ENCODE measurements at regions not wholly inside any gene's neighbourhood (a gene's known extent, or its start where the extent isn't known, plus 50 kb on each side); places are given as distances from the start of the nearest gene placed in this dataset.
"Not testable (repeated sequence)": the region's sequence is repeated elsewhere in the genome, so short reads cannot be mapped to it uniquely, and the experiment has no call there.

DNA sequence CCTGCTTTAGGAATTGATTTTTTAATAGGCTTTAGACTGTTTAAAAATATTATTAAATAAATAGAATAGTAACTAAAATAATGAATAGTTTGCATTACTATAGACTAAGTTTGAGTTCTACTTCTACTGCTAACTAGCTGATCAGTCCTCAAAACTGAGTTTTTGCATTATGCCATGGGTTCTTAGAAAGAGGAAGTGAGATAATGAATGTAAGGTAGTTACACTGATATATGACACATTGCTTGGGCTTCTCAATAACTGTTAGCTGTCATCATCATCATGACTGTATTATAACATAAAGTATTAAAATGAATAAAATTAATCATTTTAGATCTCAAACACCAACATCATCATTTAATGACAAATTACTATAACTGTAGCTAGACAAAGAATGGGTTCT, 949.7 kb downstream of the TRHDE start:
- no peak for DNase-seq

DNA sequence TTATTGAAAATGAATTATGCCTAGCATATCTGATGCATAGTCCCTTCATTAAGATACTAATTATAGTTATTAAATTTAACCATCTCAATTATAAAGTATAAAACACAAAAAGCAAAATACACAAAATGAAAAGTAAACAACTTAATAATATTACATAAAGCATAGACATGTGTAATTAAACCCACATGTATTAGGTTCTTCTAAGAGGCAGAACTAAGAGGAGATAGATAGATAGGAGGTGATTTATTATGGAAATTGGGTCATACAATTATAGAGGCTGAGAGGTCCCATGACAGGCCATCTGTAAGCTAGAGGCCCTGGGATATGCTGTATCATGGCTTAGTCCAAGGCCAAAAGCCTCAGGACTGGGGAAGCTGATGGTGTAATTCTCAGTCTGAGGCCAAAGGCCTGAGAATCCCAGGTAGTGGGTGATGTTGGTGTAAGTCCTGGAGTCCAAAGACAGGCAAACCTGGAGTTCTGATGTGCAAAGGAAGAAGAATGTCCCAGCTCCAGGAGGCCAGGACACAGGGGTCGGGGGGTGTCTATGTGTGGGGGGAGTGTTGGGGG, 953.3 kb downstream of the TRHDE start:
- DNase-seq, result no peak

DNA sequence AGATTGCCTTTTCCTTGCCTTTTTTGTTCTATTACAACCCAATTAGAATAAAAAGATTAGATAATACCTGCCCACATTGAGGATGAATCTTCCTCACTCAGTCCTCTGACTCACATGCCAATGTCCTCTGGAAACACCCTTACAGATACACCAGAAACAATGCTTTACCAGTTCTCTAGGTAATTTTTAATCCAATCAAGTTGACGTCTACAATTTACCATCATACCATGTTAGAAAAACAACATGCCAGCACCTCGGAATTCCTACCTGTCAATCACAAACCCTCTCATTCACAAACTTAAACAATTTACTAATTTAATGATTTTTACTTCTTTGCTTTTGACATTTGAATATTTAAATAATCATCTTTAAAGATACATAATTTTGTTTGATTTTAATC, 953.8 kb downstream of the TRHDE start:
- no peak for DNase-seq

DNA sequence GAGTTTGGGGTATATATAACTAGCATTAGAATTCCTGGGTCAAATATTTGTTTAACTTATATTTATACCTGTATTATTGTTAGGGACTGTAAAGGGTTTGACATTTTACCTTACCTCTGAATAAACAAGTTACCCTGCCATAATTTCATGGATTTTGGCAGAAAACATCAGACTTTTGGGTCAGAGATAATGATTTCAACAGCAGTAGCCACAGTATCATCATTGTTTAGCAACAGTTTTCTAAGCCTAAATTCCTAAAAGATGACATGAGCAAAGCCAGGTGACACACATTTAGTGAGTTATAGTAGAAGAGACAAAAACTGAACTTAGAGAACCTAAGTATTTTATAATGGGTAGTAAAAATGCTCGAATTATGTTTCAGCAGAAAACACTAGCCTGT, 954.4 kb downstream of the TRHDE start:
- DNase-seq, result no peak

DNA sequence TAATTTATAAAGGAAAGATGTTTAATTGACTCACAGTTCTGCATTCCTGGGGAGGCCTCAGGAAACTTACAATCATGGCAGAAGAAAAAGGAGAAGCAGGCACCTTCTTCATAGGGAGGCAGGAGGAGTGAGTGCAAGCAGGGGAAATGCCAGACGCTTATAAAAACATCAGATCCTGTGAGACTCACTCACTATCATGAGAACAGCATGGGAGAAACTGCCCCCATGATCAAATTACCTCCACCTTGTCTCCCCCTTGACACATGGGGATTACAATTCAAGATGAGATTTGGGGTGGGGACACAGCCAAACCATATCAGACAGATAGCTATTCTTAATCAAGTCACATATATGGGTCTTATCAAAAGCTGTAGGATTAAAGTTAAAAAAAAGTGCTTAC, 956.7 kb downstream of the TRHDE start:
- not testable (repeated sequence) for DNase-seq

DNA sequence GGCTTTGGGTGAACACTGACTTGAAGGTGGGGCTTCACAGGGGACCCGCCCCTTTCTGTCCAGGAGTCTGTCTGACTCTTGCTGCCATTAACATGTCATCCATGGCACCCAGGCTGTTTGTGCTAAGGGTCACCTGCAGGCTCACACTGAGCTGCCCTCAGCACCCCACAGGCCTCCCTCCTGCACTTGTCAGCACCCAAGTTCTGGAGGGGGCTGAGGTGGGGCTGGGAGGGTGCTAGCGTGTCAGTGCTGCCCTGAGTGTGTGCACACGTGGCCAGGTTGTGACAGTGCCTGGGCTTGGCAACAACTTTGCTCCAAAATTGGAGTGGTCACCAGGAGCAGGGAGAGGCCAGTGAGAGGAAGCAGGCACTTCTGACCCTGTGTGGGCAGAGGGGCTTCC, 963.2 kb downstream of the TRHDE start:
- no peak for DNase-seq

DNA sequence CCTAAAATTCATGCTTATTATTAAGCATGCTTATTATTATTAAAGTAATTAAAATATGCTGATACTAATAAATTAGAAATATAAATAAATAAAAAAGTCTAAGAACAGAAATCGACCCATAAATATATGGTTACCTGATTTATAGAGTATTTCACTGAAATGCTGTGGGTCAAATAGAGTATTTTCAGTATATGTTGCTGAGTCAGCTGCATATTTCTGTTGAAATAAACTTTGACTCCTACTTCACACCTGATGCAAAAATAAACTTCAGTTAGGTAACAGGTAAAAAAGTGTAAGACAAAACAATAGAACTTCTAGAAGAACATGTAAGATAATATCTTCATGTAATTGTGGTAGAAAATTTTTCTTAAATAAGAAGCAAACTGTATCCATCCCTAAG, 967.9 kb downstream of the TRHDE start:
- no peak for DNase-seq

DNA sequence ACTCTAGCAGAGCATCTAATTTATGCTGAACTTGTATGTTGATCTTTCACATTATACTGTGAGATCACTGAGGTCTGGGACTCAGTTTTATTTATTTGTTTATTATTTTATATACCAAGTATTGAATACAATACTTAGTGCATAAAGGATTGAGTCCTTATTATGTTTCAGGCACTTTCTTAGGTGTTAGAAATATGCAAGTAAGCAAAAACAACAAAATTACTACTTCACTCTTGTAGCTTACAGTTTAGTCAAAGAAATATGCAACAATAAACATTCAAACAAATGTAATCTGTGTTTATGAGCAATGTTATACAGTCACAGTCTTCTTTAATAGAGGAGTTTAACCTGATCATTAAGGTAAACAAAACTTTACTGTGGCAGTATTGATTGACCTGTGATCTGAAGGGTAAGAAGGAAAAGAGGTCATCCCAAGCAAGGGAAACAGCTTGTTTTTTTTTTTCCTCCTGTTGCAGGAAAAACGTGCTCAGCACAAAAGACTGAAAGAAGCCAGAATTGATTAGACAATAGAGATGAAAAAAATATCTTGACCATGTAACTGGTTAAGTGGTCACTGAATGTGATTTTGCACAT, 990.7 kb downstream of the TRHDE start:
- no peak for DNase-seq

DNA sequence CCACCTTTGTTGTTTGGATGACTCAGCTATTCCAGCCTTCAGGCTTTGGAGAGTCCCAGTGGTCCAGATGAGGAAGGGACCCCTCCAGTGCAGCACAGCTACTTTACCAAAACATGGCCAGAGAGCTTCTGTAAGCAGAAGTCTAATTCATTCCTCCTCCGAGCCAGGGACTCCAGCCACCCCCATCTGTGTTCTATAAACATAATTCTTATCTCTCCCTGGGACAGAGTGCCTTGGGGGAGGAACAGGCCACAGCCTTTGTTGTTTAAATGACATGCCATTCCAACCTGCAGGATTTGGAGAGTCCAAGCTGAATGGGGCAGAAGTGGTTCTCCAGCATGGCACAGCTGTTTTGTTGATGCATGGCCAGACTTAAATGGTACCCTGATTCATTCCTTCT, 994.0 kb downstream of the TRHDE start:
- no peak for DNase-seq

DNA sequence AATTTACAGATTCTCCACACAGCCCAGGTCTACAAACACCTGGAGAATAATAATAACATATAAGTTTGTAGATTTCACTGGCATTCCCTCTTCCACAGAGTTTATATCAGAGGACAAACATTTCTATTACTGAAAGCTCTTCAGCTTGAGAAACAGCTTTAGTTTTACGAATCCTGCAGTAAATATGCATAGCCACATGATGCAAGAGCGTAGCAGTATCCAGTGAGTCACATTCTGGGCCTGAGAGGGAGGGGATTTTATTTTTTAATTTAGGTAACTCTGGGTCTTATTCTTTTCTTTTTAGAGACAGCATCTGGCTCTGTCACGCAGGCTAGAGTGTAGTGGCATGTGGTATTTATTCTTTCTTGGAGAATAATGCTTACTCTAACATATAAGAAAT, 1002.8 kb downstream of the TRHDE start:
- no peak for DNase-seq

DNA sequence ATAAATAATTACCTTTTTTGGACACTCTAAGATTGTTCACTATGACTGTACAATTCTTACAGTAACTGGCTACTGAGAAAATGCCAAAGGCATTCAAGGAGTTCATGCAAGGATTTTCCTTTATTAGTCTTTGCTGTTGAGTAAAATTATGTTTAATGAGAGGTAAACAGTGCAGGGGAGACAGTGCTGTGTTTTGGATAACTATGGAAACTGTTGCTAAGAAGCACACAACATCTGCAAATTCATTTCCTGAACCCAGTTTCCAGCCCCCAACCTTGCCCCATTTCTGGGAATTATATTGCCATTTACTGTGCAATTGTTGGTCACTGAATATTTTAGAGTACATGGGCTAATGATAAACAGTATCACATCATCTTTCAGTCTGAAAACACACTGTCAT, 1005.8 kb downstream of the TRHDE start:
- DNase-seq, result no peak

DNA sequence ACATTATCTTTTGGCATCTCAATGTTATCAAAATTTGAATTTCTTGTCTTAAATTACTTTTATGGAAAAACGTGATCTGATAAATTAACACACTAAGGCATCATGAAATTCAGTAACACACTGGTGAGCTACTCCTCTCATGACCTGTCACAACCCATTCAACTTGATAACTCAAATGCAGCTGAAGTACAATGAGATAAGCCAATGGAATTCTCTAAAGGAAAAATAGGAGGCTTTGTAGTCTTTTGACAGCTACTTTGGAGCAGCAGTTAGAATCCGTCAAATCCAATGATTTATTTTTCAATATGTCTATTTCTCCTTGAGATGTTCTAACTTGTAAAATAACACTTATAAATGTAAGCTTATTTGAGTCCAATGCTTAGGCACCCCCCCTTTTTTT, 1029.4 kb downstream of the TRHDE start:
- DNase-seq, result no peak

DNA sequence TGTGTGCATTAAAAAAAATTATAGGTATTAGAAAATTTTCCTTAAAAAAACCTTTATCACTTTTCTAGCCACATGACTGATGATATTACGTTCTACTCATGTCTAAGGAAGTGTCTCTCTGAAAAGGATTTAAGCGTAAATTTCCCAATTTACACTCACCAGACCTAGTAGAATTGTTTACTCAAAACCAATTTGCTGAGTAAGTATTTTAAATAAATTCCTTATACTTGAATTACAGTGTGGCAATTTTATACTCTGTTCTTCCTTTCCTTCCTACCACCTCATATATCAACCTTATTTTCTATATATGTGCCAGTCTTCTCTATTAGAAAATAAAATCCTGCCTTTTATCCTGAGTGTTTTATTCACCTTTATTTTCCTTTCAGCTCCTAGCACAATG, 1035.1 kb downstream of the TRHDE start:
- DNase-seq, result no peak

DNA sequence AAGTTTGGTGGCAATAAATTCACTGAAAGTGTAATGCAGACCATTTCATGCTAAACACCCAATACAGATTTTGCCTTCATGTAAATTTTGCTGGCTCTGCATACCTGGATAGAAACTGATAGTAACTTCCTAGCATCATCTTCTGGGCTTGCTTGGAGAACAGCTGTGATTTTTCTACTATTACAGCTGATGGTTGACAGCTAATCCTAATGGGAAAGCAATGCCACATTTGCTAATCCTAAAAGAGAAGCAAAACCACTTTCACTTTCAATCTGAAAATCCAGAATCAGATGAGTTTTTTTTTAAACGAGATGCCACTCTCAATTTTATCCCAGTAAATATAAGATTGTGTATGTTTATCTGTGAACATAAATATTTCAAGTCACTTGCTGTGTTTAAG, 1035.9 kb downstream of the TRHDE start:
- DNase-seq, result no peak

DNA sequence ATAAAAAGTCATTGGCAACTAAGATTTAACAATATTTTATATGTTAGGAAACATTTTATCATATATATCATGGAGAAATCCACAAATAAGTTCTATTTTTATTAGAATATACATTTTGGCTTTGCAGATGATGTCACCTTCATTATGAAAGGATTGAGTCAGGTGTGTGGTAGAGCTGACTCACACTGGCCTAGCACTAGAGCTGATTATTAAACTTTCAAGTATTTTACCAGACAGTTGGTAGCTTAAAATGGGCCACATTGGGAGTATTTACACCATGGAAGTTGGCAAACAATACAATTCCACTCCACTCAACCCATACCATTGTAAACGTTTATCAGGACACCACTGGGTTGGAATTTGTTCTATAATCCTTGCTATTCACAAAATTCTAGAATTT, 1036.6 kb downstream of the TRHDE start:
- no peak for DNase-seq

DNA sequence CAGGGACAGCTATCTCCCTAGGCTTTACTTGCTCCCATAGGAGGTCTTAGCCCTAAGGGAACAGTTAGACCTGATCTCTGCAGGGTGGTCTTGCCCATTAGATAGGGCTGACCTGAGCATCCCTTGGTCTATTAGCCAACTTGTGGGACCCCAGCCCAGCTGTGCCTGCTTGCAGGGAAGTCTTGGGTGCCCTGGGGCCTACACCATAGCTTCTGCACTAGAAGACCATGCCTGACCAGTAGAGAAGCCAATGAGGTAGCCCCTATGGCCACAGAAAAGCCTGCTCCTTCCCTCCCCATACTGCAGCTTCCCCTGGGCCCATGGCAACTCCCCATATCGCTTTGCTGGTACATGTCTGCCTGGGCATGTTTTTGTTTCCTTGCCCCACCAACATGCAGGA, 1049.1 kb downstream of the TRHDE start:
- no peak for DNase-seq

DNA sequence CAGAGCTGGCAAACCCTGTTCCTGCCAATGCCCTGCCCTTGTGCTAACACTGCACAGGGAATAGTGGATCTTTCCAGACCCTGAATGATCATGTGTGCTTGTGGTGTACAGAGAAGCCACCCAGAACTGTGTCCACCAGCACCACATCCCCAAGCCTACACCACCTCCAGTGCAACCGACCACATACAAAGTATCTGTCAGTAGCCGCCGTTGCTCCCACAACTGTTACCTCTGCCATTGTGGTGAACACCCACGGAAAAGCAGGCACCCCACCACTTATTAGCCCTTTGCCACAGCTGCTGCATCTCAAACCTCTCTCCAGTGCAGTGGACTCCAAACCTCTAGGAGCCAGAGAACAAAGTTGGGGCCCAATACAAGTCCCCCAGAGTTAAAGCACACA, 1049.6 kb downstream of the TRHDE start:
- DNase-seq, result no peak

DNA sequence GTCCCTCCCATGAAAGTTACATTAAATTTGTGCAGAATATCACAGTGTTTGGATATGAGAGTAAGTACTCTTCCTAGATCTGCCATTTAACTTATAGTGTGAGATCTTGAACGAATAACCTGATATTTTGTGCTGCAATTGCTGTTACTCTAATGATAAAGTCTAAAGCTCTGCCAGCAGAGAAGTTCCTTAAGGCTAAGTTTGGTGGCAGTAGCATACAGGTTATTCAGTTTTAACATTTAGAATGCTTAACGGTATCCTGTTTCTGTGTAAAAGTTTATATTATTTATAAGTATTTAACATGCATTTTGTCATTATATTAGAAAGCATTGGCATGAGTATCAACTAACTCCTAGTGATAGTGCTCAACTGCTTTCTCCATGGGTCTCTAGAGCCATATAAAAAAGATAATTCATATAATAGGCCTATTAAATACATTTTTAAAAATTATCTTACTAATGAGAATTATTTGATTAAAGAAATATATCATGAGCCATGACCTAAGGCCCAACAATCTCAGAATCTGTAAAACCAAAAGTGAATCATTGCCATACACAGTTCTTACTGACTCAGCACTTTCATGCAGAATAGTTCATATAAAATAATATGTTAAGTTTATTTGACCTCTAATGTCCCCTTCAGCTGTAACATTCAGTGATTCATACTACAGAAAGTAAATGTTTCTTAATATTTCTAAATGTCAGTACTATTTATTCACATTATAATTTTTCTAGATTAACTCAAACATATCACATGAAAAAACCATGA, 1058.6 kb downstream of the TRHDE start:
- DNase-seq, result no peak

DNA sequence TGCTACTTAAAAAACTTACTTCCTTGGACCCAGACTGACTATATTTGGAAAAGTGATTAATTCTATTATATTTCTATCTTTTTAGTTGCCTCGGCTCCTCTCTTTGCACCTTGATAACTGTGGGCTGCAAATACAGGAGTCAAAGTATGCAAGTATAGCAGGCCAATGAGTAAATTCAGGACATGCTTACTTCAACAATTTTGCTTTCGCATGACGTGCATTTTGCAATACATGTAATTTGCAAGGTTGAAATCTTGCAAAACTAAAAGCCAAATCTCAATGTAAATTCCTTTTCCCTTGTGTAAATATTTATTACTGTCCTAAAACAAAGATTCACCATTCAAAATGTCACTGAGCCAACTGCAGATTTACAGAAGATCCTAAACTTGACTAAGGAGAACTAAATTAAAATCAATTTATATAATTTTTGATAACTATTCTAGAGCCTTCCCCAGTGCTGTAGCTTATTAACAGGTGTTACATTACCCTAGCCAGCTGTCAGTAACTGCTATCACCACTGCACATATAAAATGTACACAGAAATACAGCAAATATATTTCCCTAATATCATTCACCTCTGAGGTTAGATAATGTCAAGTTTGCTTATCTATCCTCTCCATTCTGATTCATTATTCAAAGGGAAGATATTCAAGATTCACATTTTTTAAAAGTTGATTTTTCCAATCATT, 1069.5 kb downstream of the TRHDE start:
- DNase-seq, result no peak

DNA sequence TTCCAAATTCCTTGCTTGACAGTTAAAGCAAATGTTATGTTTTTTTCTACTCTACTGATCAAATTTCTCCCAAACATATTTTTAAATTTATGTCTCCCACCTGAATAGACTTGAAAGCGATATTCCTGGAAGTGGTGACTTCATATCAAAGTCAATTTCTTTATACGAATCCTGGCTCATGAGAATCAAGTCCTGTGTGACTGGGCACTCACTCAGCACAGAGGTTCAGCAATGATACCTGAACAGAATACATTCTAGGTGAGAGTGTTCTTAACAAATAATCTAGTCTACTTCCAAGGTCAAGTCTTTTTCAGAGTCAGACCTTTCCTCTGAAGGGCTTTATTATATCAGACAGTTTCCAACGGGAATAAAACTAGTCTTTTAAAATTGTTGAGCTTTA, 1070.6 kb downstream of the TRHDE start:
- no peak for DNase-seq

DNA sequence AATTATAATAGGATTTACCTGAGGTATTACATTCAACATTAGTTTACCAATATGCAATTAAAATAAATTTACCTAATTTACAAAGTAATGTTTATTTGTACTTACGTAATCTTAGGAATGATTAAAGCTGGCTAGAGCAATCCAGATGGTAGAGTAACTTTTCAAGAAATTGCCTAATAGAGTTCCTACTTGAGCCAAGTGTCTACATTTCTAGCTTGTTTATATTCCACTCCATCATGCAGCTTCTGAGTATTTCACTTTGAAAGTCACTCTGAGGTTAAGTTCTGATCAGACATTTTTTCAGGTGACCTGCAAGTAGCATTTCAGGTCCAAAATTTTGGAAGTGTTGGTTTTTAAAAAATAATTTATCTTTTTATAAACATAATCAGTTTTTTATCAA, 1080.7 kb downstream of the TRHDE start:
- no peak for DNase-seq

DNA sequence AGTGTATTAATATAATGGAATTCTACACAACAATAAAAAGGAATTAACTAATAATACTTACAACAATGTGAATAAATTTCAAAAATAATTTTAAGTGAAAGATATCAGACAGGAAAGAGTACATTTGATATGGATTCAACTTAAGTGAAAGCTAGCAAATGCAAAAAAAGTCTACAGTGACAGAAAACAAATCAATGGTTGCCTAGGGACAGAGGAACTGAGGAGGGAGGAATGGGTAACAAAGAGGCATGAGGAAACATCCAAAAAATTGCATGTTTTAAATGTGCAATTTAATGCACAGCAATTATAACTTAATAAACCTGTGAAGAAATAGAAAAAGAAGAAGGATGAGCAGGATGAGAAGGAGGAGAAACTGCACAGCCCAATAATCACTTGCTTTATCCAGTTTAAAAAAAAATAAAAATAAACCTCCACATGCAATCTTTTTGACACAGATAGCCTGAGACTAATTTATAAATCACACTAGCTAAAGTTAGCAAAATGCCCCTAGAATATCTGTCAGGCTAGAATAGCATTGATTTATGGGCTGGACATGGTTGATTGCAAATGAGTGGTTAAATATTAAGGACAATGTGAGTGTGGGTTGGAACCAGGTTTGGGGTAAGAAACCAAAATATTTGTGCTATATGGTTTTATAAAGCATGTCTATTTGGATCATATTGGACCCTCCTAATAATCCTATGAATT, 1089.1 kb downstream of the TRHDE start:
- DNase-seq, result no peak

DNA sequence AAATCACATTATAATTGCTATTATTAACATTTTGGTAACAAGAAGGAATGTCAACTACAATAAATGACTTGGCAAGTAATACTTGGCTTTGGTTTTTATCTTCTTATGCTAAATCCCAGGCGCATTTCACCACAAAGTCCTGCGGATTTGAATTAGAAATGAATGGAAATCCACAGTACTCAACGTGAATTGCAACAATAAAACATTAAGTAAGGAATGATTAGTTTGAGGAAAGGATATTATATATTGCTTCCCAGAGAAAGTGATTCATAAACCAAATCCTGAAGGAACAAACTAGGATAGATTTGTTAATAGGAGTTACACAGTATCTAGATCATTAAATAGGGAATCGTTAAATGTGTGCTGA, 1089.7 kb downstream of the TRHDE start:
- no peak for DNase-seq

DNA sequence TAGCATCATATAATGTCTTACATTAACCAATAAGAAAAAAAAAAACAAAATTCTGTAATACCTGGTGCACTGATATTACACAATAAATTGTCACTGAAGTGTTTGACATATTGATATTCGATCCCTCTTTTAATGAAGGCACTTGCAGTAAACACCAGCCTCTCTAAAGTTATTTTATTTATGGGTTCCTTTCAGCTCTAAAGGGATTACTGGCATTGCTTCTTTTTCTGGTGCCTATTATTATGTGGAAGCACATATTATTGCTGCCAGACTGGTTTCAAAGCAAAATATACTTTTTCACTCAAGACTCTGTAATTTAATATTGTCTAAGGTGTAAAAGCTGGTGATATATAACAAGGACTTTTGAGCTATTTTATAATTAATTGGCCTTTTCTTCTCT, 1090.5 kb downstream of the TRHDE start:
- DNase-seq, result no peak
